GM23248 (cell line): ENCODE measurements at regions not wholly inside any gene's neighbourhood (a gene's known extent, or its start where the extent isn't known, plus 50 kb on each side); places are given as distances from the start of the nearest gene placed in this dataset.
"Not testable (repeated sequence)": the region's sequence is repeated elsewhere in the genome, so short reads cannot be mapped to it uniquely, and the experiment has no call there.

Experiments
- DNase-seq: peaks from one replicate; pipeline ENCODE4 v3.0.0-alpha.2; 2015
- H2AFZ ChIP-seq: fragments of 200-600 bp; sonication (generic); 2 replicates; pipeline ENCODE4 v1.6.1; 2016; ENCODE audit warnings: antibody characterized with exemption
- H3F3A ChIP-seq: fragments of 200-600 bp; sonication (generic); 2 replicates; pipeline ENCODE4 v1.6.1; 2016; ENCODE audit warnings: mild to moderate bottlenecking, antibody characterized with exemption, mixed run types; ENCODE audit not compliant: insufficient read depth
- H3K27ac ChIP-seq: fragments of 200-600 bp; sonication (generic); 2 replicates; pipeline ENCODE4 v1.5.1; 2016; ENCODE audit warnings: mild to moderate bottlenecking
- H3K27me3 ChIP-seq: fragments of 200-600 bp; sonication (generic); replicated peaks from 2 replicates; pipeline ENCODE4 v1.6.1; 2016; ENCODE audit warnings: mild to moderate bottlenecking; ENCODE audit not compliant: insufficient read depth
- H3K36me3 ChIP-seq: fragments of 200-600 bp; sonication (generic); 2 replicates; pipeline ENCODE4 v1.6.1; 2016; ENCODE audit warnings: low read depth, mild to moderate bottlenecking
- H3K4me1 ChIP-seq: fragments of 200-600 bp; sonication (generic); 2 replicates; pipeline ENCODE4 v1.6.1; 2016; ENCODE audit warnings: mild to moderate bottlenecking; ENCODE audit not compliant: insufficient read depth
- H3K4me2 ChIP-seq: fragments of 200-600 bp; sonication (generic); one replicate; pipeline ENCODE4 v1.6.1; 2016; ENCODE audit warnings: mild to moderate bottlenecking; ENCODE audit not compliant: unreplicated experiment
- H3K4me3 ChIP-seq: fragments of 200-600 bp; sonication (generic); 2 replicates; pipeline ENCODE4 v1.5.1; 2016; ENCODE audit warnings: mild to moderate bottlenecking
- H3K79me2 ChIP-seq: fragments of 200-600 bp; sonication (generic); 2 replicates; pipeline ENCODE4 v1.6.1; 2016; ENCODE audit warnings: mild to moderate bottlenecking; ENCODE audit not compliant: insufficient read depth
- H3K9ac ChIP-seq: fragments of 200-600 bp; sonication (generic); 2 replicates; pipeline ENCODE4 v1.6.1; 2016; ENCODE audit warnings: mild to moderate bottlenecking
- H3K9me2 ChIP-seq: fragments of 200-600 bp; sonication (generic); 2 replicates; pipeline ENCODE4 v1.6.1; 2016; ENCODE audit warnings: mixed run types, mild to moderate bottlenecking, moderate library complexity; ENCODE audit not compliant: insufficient read depth
- H3K9me3 ChIP-seq: fragments of 200-600 bp; sonication (generic); one replicate; pipeline ENCODE4 v1.6.1; 2017; ENCODE audit warnings: low read depth
- H4K20me1 ChIP-seq: fragments of 200-600 bp; sonication (generic); 2 replicates; pipeline ENCODE4 v1.6.0; 2016; ENCODE audit not compliant: insufficient read depth
- EZH2 ChIP-seq: fragments of 200-600 bp; sonication (generic); IDR thresholded peaks from 2 replicates; pipeline ENCODE4 v1.6.1; 2018; ENCODE audit warnings: antibody characterized with exemption, mild to moderate bottlenecking; ENCODE audit not compliant: insufficient read depth, poor library complexity, severe bottlenecking
- EZH2phosphoT487 ChIP-seq: fragments of 200-600 bp; sonication (generic); IDR thresholded peaks from 2 replicates; pipeline ENCODE4 v1.6.1; 2018; ENCODE audit warnings: antibody characterized with exemption, moderate library complexity, mild to moderate bottlenecking, low read depth; ENCODE audit not compliant: insufficient read depth
- WGBS, 2 experiments: methylation state at CpG; one replicate each; pipeline ENCODE4 v1.1.6; 2015 to 2017; ENCODE audit warnings: low lambda C conversion rate in 2 of 2, low coverage in 1 of 2; ENCODE audit errors: missing lambda C conversion rate in 2 of 2; 5-methylcytosine and 5-hydroxymethylcytosine counted together
- in situ Hi-C: fragments of 300-500 bp; cut with MboI; formaldehyde crosslinking; loops from 2 replicates; pipeline ENCODE4 v1.15.0; 2020

DNA sequence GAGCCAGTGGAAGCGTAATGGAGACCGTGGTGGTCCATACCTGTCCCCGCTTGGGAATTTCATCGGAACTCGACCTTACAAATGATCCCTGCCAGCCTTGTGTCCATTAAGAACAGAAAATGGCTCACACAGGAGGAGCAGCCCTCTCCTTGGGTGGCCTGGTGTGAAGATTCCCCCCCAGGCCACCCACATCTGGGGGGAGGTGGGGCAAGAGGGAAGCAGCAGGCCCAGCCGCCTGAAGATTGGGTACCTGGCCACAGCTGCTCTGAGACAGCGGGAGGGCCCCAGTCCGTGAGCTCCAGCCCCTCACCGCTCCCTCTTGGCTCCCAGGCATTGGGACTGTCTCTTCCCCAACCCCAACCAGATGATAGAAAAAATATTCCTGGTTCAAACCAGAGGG lies 277.8 kb upstream of the FOXF1 start:
- Histone ChIP-seq H3F3A (no peaks in the 10 kb centered on the region), H4K20me1 (no peaks in the 10 kb centered on the region), H3K27me3 (peaks cover 49% of the 10 kb centered on the region), H3K4me3 (no peak overlapping the region), H3K4me1 (no peaks in the 10 kb centered on the region), H3K4me2 (no peak overlapping the region), H3K27ac (no peak overlapping the region), H3K36me3 (no peaks in the 10 kb centered on the region), H3K9me3 (no peaks in the 10 kb centered on the region), H2AFZ (no peak overlapping the region), H3K9me2 (no peaks in the 10 kb centered on the region), H3K79me2 (no peaks in the 10 kb centered on the region), H3K9ac (no peak overlapping the region)
- no peak for DNase-seq
- 70% methylated on average over 9 of the region's 9 CpGs for whole genome bisulfite sequencing, 2 experiments
- in situ Hi-C loops = no loop called here
- TF ChIP-seq EZH2phosphoT487 (no peak), EZH2 (no peak)

DNA sequence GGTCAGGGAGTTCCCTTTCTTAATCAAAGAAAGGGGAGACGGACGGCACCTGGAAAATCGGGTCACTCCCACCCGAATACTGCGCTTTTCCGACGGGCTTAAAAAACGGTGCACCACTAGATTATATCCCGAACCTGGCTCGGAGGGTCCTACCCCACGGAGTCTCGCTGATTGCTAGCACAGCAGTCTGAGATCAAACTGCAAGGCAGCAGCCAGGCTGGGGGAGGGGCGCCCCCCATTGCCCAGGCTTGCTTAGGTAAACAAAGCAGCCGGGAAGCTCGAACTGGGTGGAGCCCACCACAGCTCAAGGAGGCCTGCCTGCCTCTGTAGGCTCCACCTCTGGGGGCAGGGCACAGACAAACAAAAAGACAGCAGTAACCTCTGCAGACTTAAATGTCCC lies 276.8 kb upstream of the FOXF1 start:
- H3K79me2 ChIP-seq, H3K4me2 ChIP-seq, H3K27ac ChIP-seq, H3K4me1 ChIP-seq, H3K36me3 ChIP-seq, H4K20me1 ChIP-seq, H3K4me3 ChIP-seq, H2AFZ ChIP-seq, H3K9me2 ChIP-seq, H3F3A ChIP-seq, H3K9me3 ChIP-seq, in situ Hi-C loops, H3K9ac ChIP-seq, DNase-seq: not testable (repeated sequence)
- 26 to 31% methylated on average over 3 to 5 of the region's 15 CpGs for WGBS, 2 experiments
- H3K27me3 ChIP-seq = peaks cover 40% of the 10 kb centered on the region; the same call in 1 of the 2 replicates

DNA sequence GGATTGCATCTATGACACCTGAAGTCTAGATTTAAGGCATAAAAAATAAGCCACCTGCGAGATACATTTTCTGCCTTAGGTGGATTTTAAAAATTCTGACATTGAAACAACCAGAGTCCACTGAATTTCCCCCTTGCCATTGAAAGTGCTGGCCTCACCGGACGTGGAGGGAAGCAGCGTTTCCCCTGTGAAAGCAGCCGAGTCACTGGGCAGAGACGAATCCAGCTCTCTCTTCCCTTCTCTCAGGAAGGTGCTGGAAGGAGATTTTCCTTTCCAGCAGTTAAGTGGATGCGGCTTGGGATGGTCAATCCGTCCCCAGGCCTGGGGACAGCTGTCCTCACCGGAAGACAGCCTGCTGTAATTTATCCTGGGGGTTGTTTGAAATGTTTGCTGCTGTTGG lies 270.9 kb upstream of the FOXF1 start:
- H3K4me1 ChIP-seq = no peaks in the 10 kb centered on the region
- peaks cover 50% of the 10 kb centered on the region for H3K27me3 ChIP-seq
- in situ Hi-C loops = no loop called here
- no peak overlapping the region for H3K27ac ChIP-seq
- no peaks in the 10 kb centered on the region for H3F3A ChIP-seq
- H3K4me2 ChIP-seq = no peak overlapping the region
- no peaks in the 10 kb centered on the region for H4K20me1 ChIP-seq
- no peaks in the 10 kb centered on the region for H3K9me2 ChIP-seq
- H3K4me3 ChIP-seq = no peak overlapping the region
- no peak overlapping the region for H3K9ac ChIP-seq
- no peak overlapping the region for H2AFZ ChIP-seq
- DNase-seq = no peak
- H3K79me2 ChIP-seq = no peaks in the 10 kb centered on the region
- 12 to 16% methylated on average over 9 of the region's 9 CpGs for WGBS, 2 experiments
- no peak for TF ChIP-seq EZH2phosphoT487
- no peak for TF ChIP-seq EZH2
- H3K36me3 ChIP-seq = no peaks in the 10 kb centered on the region
- no peaks in the 10 kb centered on the region for H3K9me3 ChIP-seq

DNA sequence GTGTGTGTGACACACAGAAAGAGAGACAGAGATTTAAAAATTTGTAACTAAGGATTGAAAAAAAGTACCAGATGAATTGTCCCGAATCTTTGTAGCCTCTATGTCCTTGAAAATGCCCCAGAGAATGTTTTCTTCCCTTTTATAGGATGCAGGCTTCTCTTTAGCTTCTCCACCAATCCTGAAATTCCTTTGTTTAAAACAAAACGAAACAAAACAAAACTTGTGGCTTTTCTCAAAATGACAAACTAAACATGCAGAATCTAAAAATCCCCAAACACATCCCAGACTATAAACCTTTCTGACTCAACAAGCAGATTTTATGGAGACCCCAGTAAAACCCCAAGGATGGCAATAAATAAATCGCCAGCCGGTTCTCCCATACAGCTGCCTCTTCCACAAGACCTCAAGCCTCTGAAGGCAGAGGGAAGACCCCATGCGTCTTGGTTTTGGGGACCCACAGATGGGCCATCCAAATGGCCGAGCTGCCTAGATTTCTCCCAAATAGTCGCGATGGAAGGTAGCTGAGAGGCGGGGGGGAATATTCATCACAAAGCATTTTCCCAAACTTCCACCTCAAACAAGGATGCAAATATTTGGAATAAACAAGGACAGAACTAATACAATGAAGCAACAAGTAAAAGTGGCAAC lies 269.5 kb upstream of the FOXF1 start:
- Histone ChIP-seq H3K4me1 (no peaks in the 10 kb centered on the region), H3K9me3 (no peaks in the 10 kb centered on the region), H3K4me2 (no peak overlapping the region), H3K9me2 (no peaks in the 10 kb centered on the region), H3K9ac (no peak overlapping the region), H3K79me2 (no peaks in the 10 kb centered on the region), H2AFZ (no peak overlapping the region), H3K27ac (no peak overlapping the region), H3K27me3 (peaks cover 65% of the 10 kb centered on the region), H3K36me3 (no peaks in the 10 kb centered on the region), H4K20me1 (no peaks in the 10 kb centered on the region), H3F3A (no peaks in the 10 kb centered on the region), H3K4me3 (no peak overlapping the region)
- TF ChIP-seq EZH2 = peak; percentile 3
- TF ChIP-seq EZH2phosphoT487 = no peak
- WGBS, 2 experiments = 28 to 29% methylated on average over 9 of the region's 9 CpGs
- in situ Hi-C loops = no loop called here
- no peak for DNase-seq

DNA sequence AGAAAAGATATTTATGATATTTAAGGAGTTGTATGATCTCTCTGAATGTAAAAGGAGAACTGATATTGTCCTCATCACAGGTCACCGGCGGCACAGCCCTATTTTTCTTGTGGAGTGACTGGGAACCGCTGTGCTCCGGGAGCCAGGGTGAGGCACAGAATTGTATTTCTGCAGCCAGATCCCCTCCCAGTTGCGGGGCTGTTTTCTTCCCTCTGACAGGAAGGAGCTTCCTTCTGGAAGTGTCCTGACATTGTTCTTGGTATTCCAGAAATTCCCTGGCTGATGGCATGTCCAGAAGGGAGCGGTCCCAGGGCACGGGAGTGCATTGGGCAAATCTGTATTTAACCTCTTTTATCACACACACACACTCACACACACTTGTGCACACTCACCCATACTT lies 268.6 kb upstream of the FOXF1 start:
- no peaks in the 10 kb centered on the region for H3K9me3 ChIP-seq
- no peak overlapping the region for H3K27ac ChIP-seq
- no peak for DNase-seq
- no peak overlapping the region for H3K9ac ChIP-seq
- peaks cover 73% of the 10 kb centered on the region for H3K27me3 ChIP-seq
- no peaks in the 10 kb centered on the region for H3K36me3 ChIP-seq
- H3F3A ChIP-seq = no peaks in the 10 kb centered on the region
- no peaks in the 10 kb centered on the region for H4K20me1 ChIP-seq
- in situ Hi-C loops = no loop called here
- WGBS, 2 experiments = 4 to 5% methylated on average over 7 of the region's 7 CpGs
- no peak overlapping the region for H3K4me3 ChIP-seq
- no peak overlapping the region for H2AFZ ChIP-seq
- no peaks in the 10 kb centered on the region for H3K79me2 ChIP-seq
- no peak for TF ChIP-seq EZH2
- no peak for TF ChIP-seq EZH2phosphoT487
- no peaks in the 10 kb centered on the region for H3K4me1 ChIP-seq
- no peaks in the 10 kb centered on the region for H3K9me2 ChIP-seq
- no peak overlapping the region for H3K4me2 ChIP-seq
